Mammary epithelial cell (primary cell): ENCODE measurements at regions not wholly inside any gene's neighbourhood (a gene's known extent, or its start where the extent isn't known, plus 50 kb on each side); places are given as distances from the start of the nearest gene placed in this dataset.

ENCODE experiments used
- EZH2 ChIP-seq: IDR thresholded peaks from 2 replicates; pipeline ENCODE4 v1.6.1; 2012; ENCODE audit warnings: low read length, inconsistent platforms, borderline replicate concordance
- TF ChIP-seq, protein P1 (sequence below), 2 donors: IDR thresholded peaks in 1 of 2; conservative IDR thresholded peaks in 1 of 2; 2 replicates each; pipeline ENCODE4 v1.5.1; 2011 to 2012; ENCODE audit warnings: inconsistent platforms in 2 of 2, low read length in 2 of 2, mild to moderate bottlenecking in 2 of 2, control low read depth in 1 of 2, low read depth in 1 of 2; ENCODE audit not compliant: insufficient read depth in 1 of 2; ENCODE audit errors: extremely low read depth in 1 of 2

DNA sequence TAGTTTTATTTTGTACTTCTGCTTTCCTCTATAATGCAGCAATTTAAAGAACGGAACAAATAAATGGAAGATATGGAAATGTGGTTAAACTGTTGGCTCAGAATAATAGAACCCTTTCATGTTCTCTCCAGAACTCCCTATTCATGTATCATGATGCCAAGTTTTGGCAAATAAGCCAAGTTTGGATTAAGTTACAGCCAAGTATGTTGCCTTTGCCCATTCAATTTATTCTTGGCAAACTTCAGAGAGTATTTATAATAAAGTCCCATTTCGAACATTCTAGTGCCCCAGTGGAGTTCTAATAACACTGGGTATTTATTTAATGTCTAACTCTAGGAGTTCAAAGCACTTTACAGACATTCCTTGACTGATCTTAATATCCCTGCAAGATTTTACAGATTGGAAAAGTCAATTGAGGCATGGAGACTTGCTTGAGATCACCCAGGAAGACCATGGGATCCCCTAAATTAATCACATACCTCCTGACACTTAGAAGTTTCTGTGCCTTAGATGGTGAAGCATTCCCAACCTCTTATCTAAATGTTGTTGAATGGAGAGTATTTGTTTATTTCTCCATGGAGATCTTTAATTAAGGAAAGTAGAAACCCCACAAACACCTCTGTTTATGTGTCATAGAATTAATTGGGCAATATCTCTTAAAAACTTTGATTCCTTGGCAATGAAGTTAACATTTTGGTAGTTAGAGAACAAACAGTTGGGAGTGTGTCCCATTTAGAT, 106.7 kb downstream of the ACKR3 start:
- TF ChIP-seq EZH2: no peak
- TF ChIP-seq, protein P1, sequence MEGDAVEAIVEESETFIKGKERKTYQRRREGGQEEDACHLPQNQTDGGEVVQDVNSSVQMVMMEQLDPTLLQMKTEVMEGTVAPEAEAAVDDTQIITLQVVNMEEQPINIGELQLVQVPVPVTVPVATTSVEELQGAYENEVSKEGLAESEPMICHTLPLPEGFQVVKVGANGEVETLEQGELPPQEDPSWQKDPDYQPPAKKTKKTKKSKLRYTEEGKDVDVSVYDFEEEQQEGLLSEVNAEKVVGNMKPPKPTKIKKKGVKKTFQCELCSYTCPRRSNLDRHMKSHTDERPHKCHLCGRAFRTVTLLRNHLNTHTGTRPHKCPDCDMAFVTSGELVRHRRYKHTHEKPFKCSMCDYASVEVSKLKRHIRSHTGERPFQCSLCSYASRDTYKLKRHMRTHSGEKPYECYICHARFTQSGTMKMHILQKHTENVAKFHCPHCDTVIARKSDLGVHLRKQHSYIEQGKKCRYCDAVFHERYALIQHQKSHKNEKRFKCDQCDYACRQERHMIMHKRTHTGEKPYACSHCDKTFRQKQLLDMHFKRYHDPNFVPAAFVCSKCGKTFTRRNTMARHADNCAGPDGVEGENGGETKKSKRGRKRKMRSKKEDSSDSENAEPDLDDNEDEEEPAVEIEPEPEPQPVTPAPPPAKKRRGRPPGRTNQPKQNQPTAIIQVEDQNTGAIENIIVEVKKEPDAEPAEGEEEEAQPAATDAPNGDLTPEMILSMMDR (conservative IDR thresholded peaks at IDR 0.05 in 1 of 2, IDR thresholded peaks at IDR 0.05 in 1 of 2; ENCODE audit: extremely low read depth in 1 of 2, insufficient read depth in 1 of 2, low read depth in 1 of 2, low read length in 2 of 2): no peak
